ENCODE measurements at regions not wholly inside any gene's neighbourhood (a gene's known extent, or its start where the extent isn't known, plus 50 kb on each side); places are given as distances from the start of the nearest gene placed in this dataset.

DNA sequence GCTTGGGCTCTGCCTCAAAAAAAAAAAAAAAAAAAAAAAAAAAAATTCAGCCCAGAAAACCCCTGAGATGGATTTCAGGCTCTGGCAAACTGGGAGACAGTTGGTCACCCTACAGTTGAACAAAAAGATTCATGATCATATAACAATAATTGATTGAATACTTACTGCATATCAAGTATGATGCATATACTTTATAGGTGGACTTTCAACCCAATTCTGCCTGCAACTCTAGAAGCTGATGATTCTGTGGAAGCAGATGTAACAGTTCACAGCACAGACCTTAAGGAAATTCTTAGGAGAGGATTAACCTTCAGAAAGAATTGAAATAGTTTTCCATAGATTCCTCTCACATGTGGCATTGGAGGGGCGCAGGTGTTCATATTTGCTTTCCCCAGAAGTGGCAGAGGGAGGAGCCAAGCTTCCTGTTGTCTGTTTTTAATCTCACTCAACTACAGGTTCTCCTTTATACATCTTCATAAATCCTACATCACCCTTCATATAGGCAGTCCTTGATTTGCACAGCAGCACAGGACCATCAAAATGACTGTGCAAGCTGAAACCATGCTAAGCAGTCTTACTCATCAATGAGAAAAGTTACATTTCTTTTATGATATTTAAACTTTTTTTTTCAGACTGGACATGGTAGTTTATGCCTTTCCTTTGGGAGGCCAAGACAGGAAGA, 149.4 kb upstream of the KLF3 start:
- dilution Hi-C loops (cut with HindIII; ENCODE audit: low sequenced_read_pairs, unreplicated experiment) (no loop called here), intact Hi-C loops (cut with micrococcal nuclease) (no loop called here), in situ Hi-C loops (cut with MboI; ENCODE audit: low sequenced_read_pairs) (no loop called here)
- Histone ChIP-seq H4K5ac (ENCODE audit: low read depth, low read length) (no peak overlapping the region), H2BK20ac (ENCODE audit: low read depth, low read length) (no peak overlapping the region), H2BK15ac (ENCODE audit: low read depth, low read length) (no peak overlapping the region), H3K4me1 (ENCODE audit: control insufficient read depth, insufficient read depth, low read length) (no peaks in the 10 kb centered on the region), H2AK5ac (ENCODE audit: low read depth, low read length) (no peak overlapping the region), H2BK120ac (ENCODE audit: low read depth, low read length) (no peak overlapping the region), H3K79me1 (ENCODE audit: low read depth in 1 of 2, low read length in 2 of 2) (no peaks in the 10 kb centered on the region), H3K9me1 (ENCODE audit: insufficient read depth, low read length) (no peaks in the 10 kb centered on the region), H4K20me1 (ENCODE audit: insufficient read depth, low read length) (no peaks in the 10 kb centered on the region), H2AK9ac (replicated peaks; ENCODE audit: low read depth, low read length, poor library complexity) (no peak overlapping the region), H3K4ac (ENCODE audit: low read depth, low read length) (no peak overlapping the region), H4K8ac (ENCODE audit: low read depth in 2 of 2, low read length in 2 of 2) (no peak overlapping the region), H3K9me3 (ENCODE audit: control insufficient read depth, insufficient read depth, low read length) (no peaks in the 10 kb centered on the region), H3K23ac (ENCODE audit: low read depth, low read length) (no peak overlapping the region), H3K18ac (ENCODE audit: low read depth, low read length) (no peak overlapping the region), H3K4me2 (ENCODE audit: low read depth, low read length) (no peak overlapping the region), H3K27me3 (ENCODE audit: control insufficient read depth, insufficient read depth, low read length) (peaks cover 17% of the 10 kb centered on the region), H3K56ac (ENCODE audit: extremely low read depth, insufficient read depth, low read length) (no peak overlapping the region), H3K4me3 (ENCODE audit: insufficient read depth, low read depth, low read length) (no peak overlapping the region), H2AFZ (replicated peaks; ENCODE audit: low read length, poor library complexity) (no peak overlapping the region), H3K27ac (ENCODE audit: insufficient read depth, low read length) (no peak overlapping the region), H3K14ac (replicated peaks; ENCODE audit: low read depth, low read length) (no peak overlapping the region), H3K36me3 (ENCODE audit: control insufficient read depth, insufficient read depth, low read length) (no peaks in the 10 kb centered on the region), H3K9ac (ENCODE audit: low read depth, low read length) (no peak overlapping the region), H2BK5ac (ENCODE audit: low read depth, low read length, poor library complexity, severe bottlenecking) (no peak overlapping the region), H4K91ac (ENCODE audit: insufficient read depth, low read depth, low read length) (no peak overlapping the region)
- no TSS peak for BruUV-seq (replicated peaks)
- WGBS, 2 experiments (ENCODE audit: extremely low coverage in 2 of 2, insufficient read length in 1 of 2) = no CpG with 5 or more reads among the region's 1 CpG
- ChIA-PET CTCF (no interaction called here), POLR2A (ENCODE audit: unreplicated experiment) (no interaction called here)
- ATAC-seq (ENCODE audit: low read depth) (no peak), DNase-seq (no peak)
- TF ChIP-seq POLR2A (IDR thresholded peaks at IDR 0.05; ENCODE audit: low read depth, low read length) = no peak
- TF ChIP-seq, protein P1, sequence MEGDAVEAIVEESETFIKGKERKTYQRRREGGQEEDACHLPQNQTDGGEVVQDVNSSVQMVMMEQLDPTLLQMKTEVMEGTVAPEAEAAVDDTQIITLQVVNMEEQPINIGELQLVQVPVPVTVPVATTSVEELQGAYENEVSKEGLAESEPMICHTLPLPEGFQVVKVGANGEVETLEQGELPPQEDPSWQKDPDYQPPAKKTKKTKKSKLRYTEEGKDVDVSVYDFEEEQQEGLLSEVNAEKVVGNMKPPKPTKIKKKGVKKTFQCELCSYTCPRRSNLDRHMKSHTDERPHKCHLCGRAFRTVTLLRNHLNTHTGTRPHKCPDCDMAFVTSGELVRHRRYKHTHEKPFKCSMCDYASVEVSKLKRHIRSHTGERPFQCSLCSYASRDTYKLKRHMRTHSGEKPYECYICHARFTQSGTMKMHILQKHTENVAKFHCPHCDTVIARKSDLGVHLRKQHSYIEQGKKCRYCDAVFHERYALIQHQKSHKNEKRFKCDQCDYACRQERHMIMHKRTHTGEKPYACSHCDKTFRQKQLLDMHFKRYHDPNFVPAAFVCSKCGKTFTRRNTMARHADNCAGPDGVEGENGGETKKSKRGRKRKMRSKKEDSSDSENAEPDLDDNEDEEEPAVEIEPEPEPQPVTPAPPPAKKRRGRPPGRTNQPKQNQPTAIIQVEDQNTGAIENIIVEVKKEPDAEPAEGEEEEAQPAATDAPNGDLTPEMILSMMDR (conservative IDR thresholded peaks at IDR 0.05; ENCODE audit: low read depth, low read length) = no peak
- TF ChIP-seq MXI1 (IDR thresholded peaks at IDR 0.05; ENCODE audit: borderline replicate concordance, low read depth, low read length) = no peak
- no peak for TF ChIP-seq FOS (IDR thresholded peaks at IDR 0.05; ENCODE audit: low read depth, low read length)
- TF ChIP-seq, protein P2, sequence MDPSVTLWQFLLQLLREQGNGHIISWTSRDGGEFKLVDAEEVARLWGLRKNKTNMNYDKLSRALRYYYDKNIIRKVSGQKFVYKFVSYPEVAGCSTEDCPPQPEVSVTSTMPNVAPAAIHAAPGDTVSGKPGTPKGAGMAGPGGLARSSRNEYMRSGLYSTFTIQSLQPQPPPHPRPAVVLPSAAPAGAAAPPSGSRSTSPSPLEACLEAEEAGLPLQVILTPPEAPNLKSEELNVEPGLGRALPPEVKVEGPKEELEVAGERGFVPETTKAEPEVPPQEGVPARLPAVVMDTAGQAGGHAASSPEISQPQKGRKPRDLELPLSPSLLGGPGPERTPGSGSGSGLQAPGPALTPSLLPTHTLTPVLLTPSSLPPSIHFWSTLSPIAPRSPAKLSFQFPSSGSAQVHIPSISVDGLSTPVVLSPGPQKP (IDR thresholded peaks at IDR 0.05; ENCODE audit: borderline replicate concordance, low read depth, low read length) = no peak
- TF ChIP-seq, protein P3, sequence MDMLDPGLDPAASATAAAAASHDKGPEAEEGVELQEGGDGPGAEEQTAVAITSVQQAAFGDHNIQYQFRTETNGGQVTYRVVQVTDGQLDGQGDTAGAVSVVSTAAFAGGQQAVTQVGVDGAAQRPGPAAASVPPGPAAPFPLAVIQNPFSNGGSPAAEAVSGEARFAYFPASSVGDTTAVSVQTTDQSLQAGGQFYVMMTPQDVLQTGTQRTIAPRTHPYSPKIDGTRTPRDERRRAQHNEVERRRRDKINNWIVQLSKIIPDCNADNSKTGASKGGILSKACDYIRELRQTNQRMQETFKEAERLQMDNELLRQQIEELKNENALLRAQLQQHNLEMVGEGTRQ (IDR thresholded peaks at IDR 0.05; ENCODE audit: low read depth, low read length) = no peak
- no peak for TF ChIP-seq CEBPB (IDR thresholded peaks at IDR 0.05; ENCODE audit: low read depth, low read length)
- TF ChIP-seq MAZ (IDR thresholded peaks at IDR 0.05; ENCODE audit: borderline replicate concordance, low read depth, low read length) = no peak

Measured in IMR-90 (cell line).